Stimulated activated naive CD8-positive, alpha-beta T cell treated with anti-CD3 and anti-CD28 coated beads, Interleukin-15, Interleukin-2, amounts not matched to agents 100 U/mL and 50 U/mL, for 24 hours (primary cell): ENCODE measurements at regions not wholly inside any gene's neighbourhood (a gene's known extent, or its start where the extent isn't known, plus 50 kb on each side); places are given as distances from the start of the nearest gene placed in this dataset.

Experiments used
- ATAC-seq: fragments of 150-1000 bp; cut with Tn5 transposase; one replicate; pipeline ENCODE4 v1.10.0; 2021
- DNase-seq: peaks from one replicate; pipeline ENCODE4 v3.0.0; 2021

GRCh38 chr7:138257459-138258196 is 181.4 kb downstream of the AKR1D1 start:
- DNase-seq: no peak
- ATAC-seq: no peak

- DNase-seq: no peak
- no peak for ATAC-seq
These were observed 181.9 kb downstream of the AKR1D1 start for GRCh38 chr7:138258197-138258559.

- DNase-seq (no peak), ATAC-seq (no peak)
These were observed 183.4 kb downstream of the AKR1D1 start for GRCh38 chr7:138259675-138260074.

GRCh38 chr7:138267934-138268333 is 191.7 kb downstream of the AKR1D1 start:
- ATAC-seq (no peak), DNase-seq (no peak)

GRCh38 chr7:138276891-138277290 is 183.2 kb upstream of the TRIM24 start:
- ATAC-seq: no peak
- no peak for DNase-seq

- DNase-seq: no peak
- no peak for ATAC-seq
These were observed 181.5 kb upstream of the TRIM24 start for GRCh38 chr7:138278601-138279000.

GRCh38 chr7:138282997-138283396 is 177.1 kb upstream of the TRIM24 start:
- DNase-seq (no peak), ATAC-seq (no peak)

DNA sequence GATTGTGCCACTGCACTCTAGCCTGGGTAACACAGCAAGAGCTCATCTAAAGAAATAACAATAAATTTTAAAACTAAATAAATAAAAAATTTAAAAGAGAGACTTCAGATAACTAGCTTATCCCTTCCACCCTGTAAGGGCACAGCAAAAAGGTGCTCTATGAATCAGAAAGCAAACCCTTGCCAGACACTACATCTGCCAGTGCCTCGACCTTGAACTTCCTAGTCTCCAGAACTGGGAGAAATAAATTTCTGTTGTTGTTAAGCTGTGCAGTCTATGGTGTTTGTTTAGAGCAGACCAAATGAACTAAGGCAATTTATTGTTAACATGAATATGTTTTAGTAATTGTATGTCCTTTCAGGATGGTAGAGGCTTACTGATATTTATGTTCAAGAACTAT is 174.9 kb upstream of the TRIM24 start:
- ATAC-seq (no peak), DNase-seq (no peak)

DNA sequence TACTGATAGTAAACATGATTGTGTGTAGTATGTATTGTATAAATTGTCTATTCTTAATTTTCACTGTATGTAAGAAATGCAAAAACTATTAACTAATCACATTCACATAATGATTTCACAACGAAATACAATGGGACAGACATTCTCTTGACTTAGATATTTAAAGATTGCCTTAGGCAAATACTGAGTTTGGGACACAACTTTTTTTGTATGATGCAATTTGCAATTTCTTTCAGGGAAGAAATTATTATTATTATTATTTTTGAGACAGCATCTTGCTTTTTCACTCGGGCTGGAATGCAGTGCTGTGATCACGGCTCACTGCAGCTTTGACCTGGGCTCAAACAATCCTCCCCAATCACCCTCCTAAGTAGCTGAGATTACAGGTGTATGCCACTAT is 173.2 kb upstream of the TRIM24 start:
- DNase-seq (no peak), ATAC-seq (no peak)

GRCh38 chr7:138287549-138287948 is 172.5 kb upstream of the TRIM24 start:
- DNase-seq (no peak), ATAC-seq (no peak)

GRCh38 chr7:138289082-138289481 is 171.0 kb upstream of the TRIM24 start:
- ATAC-seq: no peak
- DNase-seq: no peak

GRCh38 chr7:138289864-138290263 is 170.2 kb upstream of the TRIM24 start:
- no peak for ATAC-seq
- DNase-seq: no peak

GRCh38 chr7:138292951-138293350 is 167.1 kb upstream of the TRIM24 start:
- DNase-seq (no peak), ATAC-seq (no peak)

DNA sequence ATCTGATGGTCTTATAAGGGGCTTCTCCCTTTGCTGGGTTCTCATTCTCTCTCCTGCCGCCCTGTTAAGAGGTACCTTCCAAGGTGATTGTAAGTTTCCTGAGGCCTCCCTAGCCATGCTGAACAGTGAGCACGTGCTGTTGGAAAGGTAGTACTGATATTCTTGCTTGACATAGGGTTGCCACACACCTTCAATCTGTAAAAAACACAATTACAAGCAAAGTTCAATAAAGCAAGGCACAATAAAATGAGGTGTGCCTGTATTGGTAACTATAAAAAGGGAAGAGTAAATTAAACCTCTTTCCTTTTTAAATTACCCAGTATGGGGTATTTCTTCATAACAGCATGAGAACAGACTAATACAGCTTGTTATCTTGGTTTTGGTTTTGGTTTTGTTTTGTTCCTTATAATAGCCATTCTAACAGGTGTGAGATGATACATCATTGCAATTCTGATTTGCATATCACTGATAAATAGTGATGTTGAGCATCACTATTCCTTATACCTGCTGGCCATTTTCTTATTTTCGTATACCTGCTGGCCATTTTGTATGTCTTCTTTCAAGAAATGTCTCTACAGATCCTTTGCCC is 164.9 kb upstream of the TRIM24 start:
- no peak for DNase-seq
- no peak for ATAC-seq

- ATAC-seq: no peak
These were observed 162.5 kb upstream of the TRIM24 start for GRCh38 chr7:138297526-138297925.

DNA sequence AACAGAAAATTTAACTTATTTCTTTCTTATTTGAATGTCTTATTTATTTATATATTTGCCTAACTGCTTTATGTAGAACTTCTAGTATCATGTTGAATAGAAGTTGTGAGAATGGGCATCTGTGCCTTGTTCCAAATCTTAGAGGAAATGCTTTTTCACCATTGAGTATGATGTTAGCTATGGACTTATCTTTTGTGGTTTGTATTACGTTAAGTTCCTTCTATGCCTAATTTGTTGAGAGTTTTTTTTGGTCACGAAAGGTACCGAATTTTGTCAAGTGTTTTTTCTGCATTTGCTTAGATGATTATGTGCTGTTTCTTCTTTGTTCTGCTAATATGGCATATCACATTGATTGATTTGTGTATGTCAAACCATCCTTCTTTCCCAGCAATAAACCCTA is 161.0 kb upstream of the TRIM24 start:
- no peak for DNase-seq
- no peak for ATAC-seq

More at GRCh38 chr7:138297526-138297925, 162.5 kb upstream of the TRIM24 start:
- DNase-seq: no peak

GRCh38 chr7:138303230-138304070 is 156.6 kb upstream of the TRIM24 start:
- no peak for DNase-seq
- ATAC-seq: no peak

DNA sequence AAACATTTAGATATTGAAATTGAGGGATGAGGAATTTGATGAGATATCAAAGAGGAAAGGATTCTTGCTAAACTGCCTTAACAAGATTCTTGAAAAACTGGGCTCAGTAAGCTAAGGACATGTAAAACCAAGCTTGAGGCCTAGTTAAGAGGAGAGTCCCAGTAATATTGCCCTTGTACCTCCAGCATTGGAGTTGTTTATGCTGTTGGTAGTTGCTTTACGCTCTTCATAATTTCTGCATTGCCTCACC is 156.1 kb upstream of the TRIM24 start:
- no peak for DNase-seq

GRCh38 chr7:138307633-138308032 is 152.4 kb upstream of the TRIM24 start:
- DNase-seq (no peak), ATAC-seq (no peak)

More for the DNA sequence above, 156.1 kb upstream of the TRIM24 start:
- ATAC-seq: no peak

DNA sequence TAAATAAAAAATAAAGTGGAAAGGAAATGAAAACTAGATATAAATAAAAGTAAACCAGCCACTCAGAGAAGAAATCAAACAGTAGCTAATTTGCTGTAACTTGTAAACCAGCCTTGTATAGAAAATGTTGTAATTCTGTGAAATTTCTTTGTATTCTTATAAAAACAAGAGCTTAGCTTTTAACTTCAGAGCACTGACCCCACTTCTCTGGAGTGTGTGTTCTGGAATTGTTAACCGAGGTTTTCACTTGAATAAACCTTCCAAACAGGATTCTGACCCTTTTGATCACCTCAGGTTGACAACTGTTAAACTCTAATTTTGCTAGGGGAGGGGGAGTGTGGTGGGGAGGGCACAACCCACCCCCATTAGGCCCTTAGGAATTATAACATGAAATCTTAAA is 151.9 kb upstream of the TRIM24 start:
- ATAC-seq: no peak
- no peak for DNase-seq

GRCh38 chr7:138309186-138309585 is 150.9 kb upstream of the TRIM24 start:
- no peak for ATAC-seq
- no peak for DNase-seq

GRCh38 chr7:138313829-138314178 is 146.3 kb upstream of the TRIM24 start:
- no peak for ATAC-seq
- no peak for DNase-seq

- ATAC-seq (no peak), DNase-seq (no peak)
These were observed 143.5 kb upstream of the TRIM24 start for GRCh38 chr7:138316421-138317043.
